Medulla oblongata (tissue), 1 donor: ENCODE measurements at regions not wholly inside any gene's neighbourhood (a gene's known extent, or its start where the extent isn't known, plus 50 kb on each side); places are given as distances from the start of the nearest gene placed in this dataset.
"Not testable (repeated sequence)": the region's sequence is repeated elsewhere in the genome, so short reads cannot be mapped to it uniquely, and the experiment has no call there.

Experiments
- DNase-seq: peaks from one replicate; pipeline ENCODE4 v3.0.0-alpha.2; 2015; ENCODE audit errors: extremely low spot score

DNA sequence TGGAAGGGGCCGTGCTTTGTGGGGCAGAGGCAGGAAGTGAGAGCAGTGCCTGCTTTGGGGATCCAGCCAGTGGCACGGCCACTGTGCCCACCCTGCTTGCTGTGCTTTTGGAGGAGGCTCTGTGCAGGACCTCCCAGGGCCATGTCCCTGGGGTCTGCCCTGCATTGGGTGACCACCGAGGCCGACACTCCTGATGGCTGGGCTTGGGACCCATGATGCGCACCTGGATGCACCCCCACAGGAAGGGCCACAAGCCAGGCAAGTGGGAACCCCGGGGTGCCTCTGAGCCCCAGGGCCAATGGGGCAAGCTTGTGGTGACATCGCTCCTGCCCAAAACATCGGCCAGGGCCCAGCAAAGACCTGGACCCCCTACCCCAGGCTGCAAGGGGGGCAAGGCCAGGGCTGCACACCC, 738.6 kb upstream of the GJE1 start:
- no peak for DNase-seq

DNA sequence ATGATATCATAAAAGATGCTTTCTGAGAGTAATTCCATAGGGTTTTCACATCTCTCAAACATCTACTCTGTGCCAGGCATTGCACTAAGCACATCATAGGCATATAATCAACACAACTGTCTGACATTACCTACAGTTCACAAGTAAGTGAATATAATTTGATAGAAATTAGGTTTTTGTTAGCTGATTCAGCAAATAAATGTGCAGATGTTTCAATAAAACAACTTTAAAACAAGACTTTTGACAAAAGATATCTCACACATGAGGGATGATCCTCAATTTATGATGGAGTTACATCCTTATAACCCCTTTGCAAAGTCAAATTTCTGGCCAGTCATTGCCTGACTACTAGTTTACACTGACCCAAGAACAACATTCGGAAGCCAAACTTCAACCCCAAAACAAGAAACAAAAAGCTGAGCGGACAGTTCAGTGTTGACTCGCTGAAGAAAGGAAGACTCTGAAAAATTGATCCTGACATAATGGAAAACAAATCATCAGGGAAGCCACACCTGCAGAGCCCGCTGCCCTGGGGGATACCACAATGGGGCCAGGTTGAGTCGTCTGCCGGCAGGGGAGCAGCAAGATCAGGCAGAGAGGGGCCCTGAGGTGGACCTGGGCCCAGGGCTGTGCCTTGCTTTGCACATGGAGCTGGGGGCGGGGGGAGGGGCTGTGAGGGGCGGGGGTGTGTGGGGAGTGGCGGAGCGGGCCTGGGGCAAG, 739.2 kb upstream of the GJE1 start:
- no peak for DNase-seq

DNA sequence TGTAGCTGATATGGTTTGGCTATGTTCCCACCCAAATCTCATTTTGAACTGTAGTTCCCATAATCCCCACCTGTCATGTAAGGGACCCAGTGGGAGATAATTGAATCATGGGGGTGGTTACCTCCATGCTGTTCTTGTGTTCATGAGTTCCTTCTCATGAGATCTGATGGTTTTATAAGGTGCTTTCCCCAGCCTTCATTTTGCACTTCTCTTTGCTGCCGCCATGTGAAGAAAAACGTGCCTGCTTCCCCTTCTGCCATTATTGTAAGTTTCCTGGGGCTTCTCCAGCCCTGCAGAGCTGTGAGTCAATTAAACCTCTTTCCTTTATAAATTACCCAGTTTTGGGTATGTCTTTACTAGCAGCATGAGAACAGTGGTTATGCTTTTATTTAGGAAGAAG, 741.6 kb upstream of the GJE1 start:
- DNase-seq = not testable (repeated sequence)

DNA sequence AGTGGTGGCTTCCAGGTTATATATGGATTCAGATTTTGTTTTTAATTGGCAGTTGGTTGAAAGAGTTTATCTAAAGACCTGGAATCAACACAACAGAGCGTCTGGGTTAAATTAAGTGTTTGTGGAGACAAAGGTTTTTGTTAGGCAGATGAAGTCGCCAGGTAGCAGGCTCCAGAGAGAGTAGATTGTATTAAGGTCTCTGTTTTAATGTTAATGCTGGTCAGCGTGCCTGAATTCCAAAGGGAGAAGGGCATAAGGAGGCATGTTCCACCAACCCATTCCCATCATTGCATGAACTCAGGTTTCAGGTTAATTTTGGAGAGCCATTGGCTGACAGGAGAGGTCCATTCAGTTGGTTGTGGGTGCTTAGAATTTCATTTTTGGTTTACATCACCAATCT, 744.1 kb upstream of the GJE1 start:
- no peak for DNase-seq

DNA sequence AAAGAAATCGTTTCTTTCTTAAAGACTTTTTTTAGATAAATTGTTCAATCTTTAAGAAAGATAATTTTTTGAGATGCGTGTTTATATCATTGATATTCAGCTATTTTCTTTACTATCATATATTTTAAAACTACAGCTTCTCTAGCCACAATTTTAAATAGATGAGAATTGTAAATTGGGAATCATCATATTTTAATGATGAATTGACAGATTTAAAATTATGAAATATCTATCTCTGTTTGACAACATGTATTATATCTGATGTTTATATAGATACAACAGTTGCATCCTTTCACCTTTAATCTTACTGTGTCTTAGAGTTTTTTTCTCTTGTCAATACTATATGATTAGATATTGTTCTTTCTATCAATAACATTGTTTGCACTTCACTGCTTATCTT, 762.3 kb upstream of the GJE1 start:
- no peak for DNase-seq

DNA sequence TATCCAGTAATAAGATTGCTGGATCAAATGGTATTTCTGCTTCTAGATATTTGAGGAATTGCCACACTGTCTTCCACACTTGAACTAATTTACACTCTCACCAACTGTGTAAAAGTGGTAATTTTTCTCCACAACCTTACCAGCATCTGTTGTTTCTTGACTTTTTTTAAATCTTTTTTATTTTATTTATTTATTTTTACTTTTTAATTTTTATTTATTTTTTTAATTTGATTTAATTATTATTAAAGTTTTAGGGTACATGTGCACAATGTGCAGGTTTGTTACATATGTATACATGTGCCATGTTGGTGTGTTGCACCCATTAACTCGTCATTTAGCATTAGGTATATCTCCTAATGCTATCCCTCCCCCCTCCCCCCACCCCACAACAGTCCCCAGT, 765.9 kb upstream of the GJE1 start:
- not testable (repeated sequence) for DNase-seq

DNA sequence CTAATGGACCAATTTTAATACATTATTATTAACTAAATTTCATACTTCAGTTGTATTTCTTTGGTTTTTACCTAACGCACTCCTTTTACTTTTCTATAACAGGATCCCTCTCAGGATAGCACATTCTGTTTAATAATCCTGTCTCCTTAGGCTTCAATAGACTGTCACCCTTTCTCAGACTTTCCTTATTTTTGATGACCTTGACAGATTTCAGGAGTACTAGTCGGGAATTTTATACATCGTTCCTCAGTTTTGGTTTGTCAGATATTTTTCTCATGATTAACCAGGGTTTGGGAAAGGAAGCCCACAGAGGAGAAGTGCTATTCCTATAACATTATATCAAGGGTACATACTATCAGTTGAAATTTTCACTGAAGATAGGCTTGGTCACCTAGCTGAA, 768.0 kb upstream of the GJE1 start:
- no peak for DNase-seq

DNA sequence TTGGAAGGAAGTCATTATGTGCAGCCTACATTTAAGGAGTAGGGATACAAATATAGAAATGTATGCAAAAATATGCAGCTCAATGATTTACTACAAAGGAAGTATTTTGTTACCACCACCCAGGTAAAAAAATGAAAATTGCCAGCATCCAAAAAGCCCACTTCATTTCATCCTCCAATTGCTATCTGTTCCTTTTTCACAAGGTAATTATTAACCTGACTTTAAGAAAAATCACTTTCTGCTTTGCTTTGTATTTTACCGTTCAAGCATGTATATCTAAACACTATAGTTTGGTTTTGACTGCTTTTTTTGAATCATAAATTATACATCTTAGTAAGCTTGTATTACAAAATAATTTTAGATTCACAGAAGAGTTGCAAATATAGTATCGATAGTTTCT, 768.5 kb upstream of the GJE1 start:
- no peak for DNase-seq

DNA sequence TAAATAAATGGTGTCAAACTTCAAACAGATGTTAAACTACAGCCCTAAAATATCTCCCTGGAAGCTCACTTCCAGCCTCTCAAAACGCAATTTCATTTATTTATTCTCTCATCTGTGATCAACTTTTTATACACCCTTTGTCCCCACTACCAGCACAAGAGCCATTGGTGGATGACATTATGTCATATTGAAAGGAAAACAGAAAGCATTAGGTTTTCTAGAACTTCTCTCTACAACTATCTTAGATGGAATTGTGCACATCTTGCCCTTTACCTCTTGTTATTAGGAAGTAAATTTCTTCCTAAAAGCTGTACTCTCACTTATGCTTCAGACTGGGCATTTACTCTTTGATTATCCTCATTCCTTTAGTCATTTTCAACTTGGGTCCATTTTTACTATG, 771.2 kb upstream of the GJE1 start:
- no peak for DNase-seq

DNA sequence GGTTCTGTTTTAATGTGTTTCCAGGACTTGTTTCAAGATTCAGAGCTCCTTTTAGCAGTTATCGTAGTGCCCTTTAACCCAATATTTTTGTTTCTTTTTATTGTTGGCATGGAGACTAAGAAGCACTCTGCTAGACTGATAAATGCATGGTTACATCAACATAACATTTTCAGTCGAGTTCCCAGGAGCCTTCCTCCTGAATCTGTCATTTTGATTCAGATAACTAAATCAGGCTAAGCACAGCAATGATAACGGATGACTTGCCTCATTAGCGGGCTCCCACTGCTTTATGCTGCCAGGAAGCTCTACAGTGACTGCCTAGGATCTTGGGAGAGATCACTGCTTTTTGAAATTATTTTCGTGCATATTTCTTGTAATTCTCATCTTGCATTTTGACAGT, 772.8 kb upstream of the GJE1 start:
- no peak for DNase-seq

DNA sequence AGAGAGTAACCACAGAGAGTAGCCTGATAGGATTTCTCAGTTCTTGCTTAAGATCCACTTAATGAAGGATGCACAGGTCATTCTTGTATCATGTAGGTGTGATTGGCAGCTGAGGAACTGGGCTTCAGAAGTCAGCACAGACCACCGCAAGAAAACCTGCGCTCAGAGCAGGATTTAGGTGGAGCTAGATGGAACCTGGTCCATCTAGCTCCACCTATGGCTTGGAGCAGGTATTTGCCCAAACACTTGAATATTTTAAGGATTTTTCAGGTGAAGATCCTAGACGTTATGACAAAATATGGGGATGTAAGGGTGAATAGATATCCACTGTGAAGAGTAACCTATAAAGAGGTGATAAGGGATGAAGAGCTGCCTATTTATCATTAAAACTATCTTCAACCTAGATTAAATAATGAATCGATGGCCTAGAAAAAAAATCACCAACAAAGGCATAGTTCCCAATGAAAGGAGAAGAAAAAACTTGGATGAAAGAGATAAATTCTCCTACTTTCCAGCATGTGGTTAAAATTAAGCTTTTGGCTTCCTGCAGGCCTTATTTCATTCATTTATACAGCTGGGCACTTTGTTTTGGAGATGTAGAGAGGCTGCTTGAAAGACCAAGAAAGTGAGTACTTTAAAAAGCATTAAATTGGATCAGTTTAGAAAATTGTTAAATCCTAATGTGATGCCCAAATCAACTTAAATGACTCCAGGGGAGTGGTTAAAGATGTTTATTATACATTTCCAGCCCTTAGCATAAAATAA, 778.4 kb upstream of the GJE1 start:
- DNase-seq = no peak

DNA sequence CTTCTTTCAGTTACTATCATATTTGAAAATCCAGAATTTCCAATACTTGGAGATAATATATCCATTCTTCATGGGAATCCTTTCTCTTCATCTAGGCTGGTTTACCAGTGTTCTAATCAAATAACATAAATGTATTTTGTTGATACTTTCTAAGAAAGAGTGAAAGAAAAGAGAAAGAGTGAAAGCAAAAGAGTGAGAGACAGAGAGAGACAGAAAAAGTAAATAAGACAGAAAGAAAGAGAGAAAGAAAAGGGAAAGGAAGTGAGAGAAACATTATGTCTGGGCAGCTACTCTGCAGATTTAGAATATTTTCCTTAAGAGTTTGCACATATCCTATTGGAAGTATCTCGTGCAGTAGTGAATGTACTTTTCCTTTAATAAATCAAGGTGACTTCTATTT, 781.0 kb upstream of the GJE1 start:
- DNase-seq = no peak

DNA sequence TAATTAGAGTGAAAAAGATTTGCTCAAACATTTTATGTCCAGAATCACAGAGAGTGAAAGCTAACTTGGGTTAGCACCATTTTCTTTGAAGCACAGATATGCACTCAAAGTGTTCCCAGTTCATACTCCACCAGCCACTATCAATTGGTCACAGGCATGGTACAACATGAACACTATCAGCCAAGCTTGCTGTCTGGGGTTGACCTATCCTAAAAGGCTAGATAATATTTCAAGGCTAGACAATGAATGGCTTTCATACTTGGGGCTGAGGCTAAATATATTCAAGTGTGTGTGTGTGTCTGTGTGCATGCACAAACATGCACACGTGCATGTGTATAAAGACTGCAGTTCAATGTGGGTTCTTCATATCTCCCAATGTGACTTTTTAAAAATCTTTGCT, 783.0 kb upstream of the GJE1 start:
- no peak for DNase-seq

DNA sequence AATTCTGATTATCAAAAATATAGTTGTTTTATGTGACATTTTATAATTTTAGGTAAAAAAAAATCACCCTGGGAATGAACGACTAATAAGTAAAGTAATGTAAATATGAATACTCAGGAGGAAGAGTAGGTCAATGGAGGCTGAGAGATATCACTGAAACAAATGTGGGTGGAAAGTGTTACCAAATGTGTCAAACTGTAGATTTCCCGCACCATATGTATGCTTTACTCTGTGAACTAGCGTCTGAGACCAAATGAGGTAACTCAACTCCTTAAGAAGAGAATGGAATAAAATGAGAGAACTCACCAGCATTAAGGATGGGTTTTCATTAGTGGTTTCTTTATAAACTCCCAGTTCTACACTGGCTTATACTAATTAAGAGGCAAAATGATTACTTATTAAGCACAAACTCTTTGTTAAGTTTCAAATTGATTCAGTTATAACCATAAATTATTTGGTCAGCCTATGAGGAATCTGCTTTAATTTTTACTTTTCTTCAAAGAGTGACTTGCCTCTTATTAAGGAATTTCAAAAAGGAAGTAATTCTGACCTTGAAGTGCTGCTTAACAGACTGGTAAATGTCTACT, 784.7 kb upstream of the GJE1 start:
- no peak for DNase-seq

DNA sequence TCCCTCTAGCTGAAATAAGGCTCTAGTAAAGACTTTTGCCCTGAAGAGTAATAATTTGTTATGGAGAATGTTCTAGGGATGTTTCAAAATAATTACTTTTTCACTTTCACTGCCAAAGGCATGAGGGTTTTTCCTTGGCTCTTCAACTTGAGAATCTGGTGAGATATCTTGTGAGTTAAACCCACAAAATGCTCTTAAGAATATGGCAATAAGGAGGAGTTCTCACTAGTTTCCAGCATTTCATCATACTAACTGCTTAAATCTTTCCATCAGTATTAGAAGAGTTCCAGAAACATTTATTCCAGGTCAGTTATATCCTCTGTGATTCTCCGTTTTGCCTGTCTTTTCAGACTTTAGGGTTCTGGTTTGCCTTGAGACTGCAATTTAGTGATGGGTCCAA, 785.6 kb upstream of the GJE1 start:
- no peak for DNase-seq

DNA sequence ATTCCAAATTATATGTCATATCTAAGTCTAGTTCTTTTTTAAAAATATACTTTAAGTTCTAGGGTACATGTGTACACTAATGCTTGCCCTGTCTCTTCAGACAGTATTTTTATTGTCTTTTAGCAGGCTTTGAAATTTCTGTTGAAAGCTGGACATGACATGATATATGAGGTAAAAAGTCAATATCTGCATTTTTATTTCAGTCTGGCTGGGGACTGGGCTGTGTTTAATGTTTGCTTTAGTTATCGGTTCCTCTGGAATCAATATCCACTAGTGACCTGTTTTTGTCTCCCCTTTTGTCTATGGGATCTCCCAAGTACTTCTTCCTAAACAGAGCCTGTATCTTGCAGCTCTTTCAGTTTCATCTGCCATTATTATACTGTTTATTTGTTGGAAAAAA, 786.2 kb upstream of the GJE1 start:
- no peak for DNase-seq

DNA sequence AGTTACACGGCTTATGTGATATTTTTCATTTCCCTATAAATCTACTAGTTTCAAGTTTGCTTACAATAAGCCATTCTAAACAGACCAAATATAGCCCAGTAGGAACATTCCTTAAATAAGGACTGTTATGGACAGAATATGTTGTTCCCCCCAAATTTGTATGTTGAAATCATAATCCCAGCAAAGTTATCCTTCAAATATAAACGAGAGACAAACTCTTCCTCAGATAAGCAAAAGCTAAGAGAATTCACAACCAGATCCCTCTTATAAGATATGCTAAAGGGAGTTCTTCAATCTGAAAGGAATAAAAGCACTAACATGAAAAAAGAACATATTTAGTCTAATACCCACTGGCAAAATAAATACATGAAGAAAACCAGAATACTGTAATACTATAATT, 795.5 kb upstream of the GJE1 start:
- DNase-seq = no peak

DNA sequence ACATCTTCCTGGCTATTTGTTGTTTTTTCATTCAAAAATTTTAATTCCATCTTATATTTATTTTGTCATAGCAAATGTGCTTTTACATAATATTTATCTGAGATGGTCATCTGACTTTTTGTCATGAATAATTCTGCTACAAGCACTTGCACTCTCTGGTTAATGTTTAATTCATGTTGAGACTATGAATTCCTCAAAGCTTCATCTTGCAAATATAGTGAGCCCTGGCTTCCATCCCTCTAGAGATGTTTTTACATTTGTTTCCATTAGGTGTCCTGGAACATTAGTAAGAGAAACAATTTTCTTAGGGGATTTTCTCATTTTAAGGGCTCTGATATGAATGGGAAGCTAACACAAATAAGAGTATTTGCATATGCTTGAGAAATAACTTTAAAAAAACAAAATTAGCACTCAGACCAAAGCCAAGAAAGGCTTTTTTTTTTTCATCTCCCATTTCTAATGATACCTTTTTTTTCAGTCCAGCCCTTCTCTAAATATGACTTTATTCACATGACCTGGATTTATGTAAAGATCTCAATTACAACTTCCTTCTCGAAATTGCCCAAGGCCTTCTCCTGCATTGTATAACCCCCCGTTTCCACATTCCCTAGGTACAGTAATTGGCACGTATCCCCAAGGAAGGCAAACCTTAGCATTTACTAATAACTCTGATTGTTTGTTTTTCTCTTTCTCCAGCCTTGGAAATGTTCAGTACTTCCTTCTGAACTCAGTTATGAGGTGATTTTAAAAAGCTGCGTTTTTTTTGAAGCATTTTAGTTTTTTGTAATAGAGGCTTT, 797.0 kb upstream of the GJE1 start:
- no peak for DNase-seq

DNA sequence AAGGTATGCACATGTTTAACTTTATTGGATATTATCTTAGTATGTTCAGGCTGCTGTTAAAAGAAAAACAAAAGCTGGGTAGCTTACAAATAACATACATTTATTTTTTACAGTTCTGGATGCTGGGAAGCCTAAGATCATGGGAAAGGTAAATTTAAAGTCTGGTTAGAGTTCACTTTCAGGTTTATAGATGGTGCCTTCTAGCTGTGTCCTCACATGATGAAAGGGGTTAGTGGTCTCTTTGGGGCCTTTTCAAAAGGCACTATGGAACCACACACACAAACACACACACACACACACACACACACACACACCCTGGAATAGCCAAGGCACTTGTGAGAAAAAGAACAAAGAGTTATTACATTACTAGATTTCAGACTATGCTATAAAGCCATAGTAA, 805.8 kb upstream of the GJE1 start:
- no peak for DNase-seq

DNA sequence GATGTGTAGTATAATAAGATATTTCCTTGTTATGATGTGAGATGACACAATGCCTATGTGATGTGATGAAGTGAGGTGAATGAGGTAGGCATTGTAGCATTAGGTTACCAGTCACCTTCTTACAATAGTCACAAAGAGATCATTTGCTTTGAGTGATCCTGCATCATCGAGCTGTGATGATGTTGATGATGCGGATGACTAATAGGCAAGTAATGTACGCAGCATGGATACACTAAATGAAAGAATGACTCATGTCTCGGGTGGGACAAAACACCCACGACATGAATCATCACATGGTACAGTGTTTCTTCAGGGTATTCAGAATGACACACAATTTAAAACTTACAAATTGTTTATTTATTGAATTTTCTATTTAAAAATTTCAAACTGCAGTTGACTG, 806.3 kb upstream of the GJE1 start:
- DNase-seq = no peak

DNA sequence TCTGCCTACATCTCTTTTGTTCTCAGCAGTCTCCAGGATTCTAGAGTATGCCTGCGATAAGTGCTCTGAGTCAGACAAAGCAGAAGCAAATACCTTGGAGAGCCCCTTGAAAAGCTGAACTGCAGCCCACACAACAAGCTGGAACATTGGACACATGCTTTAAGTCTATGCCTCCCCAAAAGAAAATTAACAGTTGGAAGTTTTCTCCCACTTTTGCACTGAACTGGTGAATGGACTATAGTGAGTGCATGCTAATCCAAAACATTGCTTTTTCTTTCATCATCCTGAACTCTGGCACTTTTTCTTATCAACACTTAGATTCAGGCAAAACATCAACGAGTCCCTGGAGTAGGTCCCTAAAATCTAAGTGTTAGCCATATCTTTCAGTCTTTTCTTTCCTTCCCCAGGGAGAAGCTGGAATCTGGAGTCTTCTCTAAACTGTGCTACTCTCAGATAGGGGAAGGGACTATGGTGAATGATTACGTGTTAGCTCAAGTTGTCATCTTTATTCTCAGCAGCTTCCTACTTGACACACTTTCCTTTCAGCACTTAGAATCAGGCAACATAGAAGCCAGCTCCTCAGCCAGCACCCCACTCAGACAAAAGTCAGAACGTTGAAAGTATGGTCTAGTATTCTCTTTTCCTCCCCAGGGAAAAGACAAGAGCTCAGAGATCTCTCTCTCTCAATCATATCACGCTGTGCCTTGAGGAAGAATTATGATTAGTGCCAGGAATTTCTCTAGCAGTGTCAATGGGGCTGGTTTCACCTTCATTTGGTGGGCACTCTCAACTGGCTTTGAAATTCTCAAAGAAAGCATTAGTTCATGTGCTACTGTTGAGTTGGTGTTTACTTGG, 811.0 kb upstream of the GJE1 start:
- no peak for DNase-seq

DNA sequence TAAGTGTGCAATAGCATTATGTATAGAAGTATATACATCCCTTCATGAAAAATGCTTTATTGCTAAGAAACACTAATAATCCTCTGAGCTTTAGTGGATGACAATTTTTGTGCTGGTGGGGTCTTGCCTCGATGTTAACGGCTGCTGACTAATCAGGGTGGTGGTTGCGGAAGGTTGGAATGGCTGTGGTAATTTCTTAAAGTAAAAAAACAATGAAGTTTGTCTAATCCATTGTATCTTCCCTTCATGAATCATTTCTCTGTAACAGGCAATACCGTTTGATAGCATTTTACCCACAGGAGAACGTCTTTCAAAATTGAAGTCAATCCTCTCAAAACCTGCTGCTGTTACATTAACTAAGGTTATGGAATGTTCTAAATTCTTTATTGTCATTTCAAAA, 816.5 kb upstream of the GJE1 start:
- DNase-seq = no peak
